C4-2B (cell line): ENCODE measurements at regions not wholly inside any gene's neighbourhood (a gene's known extent, or its start where the extent isn't known, plus 50 kb on each side); places are given as distances from the start of the nearest gene placed in this dataset.

Experiments used
- H3K27ac ChIP-seq: fragments of 450-650 bp; 2 replicates; pipeline ENCODE4 v1.5.1; 2017
- ZFX ChIP-seq: fragments of 450-650 bp; IDR thresholded peaks from 2 replicates; pipeline ENCODE4 v1.6.1; 2017
- TF ChIP-seq, protein P1 (sequence below): fragments of 450-650 bp; conservative IDR thresholded peaks from 2 replicates; pipeline ENCODE4 v1.5.1; 2017; ENCODE audit warnings: mild to moderate bottlenecking

DNA sequence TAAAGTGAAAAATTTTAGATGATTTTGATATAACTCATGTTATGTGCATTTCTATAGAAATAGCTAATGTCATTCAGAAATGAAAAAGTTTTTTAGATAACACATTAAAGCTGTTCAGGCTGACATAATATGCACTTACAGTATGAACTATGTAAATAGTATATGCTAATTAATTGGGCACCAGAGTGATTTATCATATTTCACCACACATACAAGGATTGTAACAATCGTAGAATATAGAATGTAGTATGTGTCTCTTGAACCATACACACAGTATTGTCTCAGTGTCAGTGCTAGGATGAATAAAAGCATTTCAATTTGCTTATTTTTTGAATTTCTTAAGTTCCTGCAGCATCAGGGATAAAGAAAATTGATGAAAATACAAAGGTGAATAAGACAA is 710.0 kb downstream of the OTOL1 start:
- TF ChIP-seq ZFX, result no peak
- TF ChIP-seq, protein P1, sequence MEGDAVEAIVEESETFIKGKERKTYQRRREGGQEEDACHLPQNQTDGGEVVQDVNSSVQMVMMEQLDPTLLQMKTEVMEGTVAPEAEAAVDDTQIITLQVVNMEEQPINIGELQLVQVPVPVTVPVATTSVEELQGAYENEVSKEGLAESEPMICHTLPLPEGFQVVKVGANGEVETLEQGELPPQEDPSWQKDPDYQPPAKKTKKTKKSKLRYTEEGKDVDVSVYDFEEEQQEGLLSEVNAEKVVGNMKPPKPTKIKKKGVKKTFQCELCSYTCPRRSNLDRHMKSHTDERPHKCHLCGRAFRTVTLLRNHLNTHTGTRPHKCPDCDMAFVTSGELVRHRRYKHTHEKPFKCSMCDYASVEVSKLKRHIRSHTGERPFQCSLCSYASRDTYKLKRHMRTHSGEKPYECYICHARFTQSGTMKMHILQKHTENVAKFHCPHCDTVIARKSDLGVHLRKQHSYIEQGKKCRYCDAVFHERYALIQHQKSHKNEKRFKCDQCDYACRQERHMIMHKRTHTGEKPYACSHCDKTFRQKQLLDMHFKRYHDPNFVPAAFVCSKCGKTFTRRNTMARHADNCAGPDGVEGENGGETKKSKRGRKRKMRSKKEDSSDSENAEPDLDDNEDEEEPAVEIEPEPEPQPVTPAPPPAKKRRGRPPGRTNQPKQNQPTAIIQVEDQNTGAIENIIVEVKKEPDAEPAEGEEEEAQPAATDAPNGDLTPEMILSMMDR, result no peak

DNA sequence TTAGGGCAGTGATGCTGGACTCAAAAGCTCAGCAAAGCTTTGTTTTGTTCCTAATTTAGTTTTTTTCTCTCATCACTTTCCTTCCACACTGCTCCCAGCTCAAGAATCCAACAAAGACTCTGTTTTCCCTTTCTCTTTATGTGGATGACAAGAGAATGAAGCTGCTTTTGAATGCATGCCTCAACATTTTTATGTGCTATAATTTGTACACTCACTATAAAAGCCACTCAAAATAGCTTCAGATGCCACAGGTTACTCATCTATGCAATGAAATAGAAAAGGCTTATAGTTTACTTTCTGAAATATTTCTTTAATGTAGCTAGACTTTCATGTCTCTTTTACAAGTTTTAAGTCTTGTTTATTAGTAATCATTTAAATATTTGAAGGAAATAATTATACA is 714.9 kb downstream of the OTOL1 start:
- H3K27ac ChIP-seq, result no peak overlapping the region
- no peak for TF ChIP-seq ZFX
- TF ChIP-seq, protein P1, result no peak

More for the DNA sequence above, 710.0 kb downstream of the OTOL1 start:
- no peak overlapping the region for H3K27ac ChIP-seq

DNA sequence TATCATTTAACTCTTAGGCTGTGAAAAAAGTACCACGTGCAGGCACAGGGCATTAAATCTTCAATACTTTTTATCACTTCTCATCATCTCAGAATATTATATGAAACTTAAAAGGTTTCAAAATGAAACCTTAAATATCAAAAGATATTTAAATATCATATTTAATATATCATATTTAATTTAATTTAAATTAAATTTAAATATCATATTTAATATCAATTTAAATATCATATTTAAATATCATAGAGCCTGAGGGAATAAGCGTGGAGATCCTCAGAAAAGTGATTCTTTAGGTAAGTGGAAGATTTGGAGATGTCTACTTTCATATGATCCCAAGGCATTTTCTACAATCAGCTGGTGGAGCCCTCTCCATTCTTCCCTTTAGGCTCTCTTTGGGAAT is 716.6 kb downstream of the OTOL1 start:
- no peak for TF ChIP-seq ZFX
- TF ChIP-seq, protein P1, result no peak
- H3K27ac ChIP-seq, result no peak overlapping the region

DNA sequence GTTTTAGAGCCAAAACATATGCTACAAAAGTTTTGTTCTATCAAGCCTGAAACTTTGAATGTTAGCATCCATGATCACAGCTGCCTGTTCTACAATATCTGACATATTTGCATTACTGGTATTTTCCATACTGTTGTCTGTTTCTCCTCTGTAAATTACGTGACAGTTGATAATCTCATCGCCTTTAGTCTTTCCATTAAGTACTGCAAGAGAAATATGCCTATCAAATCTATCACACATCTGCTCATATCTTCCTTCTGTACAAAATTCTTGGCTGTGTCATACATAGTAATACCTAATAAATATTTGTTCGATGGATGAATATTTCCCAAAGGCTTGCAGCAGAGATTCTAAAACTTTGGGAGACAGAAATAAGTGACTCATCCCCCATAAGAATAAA is 717.3 kb downstream of the OTOL1 start:
- TF ChIP-seq, protein P1, result no peak
- no peak for TF ChIP-seq ZFX
- H3K27ac ChIP-seq, result no peak overlapping the region

DNA sequence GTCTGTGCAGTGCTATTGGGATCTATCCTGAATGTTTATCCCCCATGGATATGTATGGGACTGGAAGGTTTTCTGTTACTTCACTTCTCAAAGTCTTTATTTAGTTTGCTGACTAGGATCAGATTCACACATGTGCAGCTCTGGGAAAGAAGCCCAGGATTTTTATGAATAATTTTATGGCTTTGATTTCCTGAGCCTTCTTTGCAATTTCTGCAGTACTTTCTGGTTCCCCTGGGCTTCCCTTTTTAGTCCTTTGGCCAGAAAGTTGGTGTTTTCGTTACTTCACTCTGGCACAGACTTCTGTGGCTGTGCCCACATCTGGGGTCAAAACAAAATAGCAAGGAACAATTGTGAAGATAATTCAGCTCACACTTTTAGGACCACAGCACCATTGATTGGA is 721.0 kb downstream of the OTOL1 start:
- no peak overlapping the region for H3K27ac ChIP-seq
- TF ChIP-seq ZFX, result no peak
- TF ChIP-seq, protein P1, result no peak

DNA sequence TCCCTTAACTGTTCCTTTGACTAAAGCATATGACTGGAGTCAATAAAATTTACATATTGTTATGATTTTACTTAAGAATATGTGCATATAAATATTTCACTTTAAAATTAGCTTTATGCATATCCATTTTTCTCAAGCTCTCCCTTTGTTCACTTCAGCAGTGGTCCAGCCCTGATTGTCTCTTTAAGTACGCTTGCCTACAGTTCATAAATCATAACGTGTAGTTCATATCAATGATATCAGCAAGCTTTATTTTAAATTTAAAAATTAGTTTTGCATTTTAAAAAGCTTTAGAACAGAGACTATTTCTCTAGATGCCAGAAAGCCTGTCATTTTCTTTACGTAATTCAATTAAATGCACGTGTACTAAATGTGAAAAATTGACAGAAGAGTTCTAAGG is 721.9 kb downstream of the OTOL1 start:
- no peak for TF ChIP-seq ZFX
- TF ChIP-seq, protein P1, result no peak
- H3K27ac ChIP-seq, result no peak overlapping the region

DNA sequence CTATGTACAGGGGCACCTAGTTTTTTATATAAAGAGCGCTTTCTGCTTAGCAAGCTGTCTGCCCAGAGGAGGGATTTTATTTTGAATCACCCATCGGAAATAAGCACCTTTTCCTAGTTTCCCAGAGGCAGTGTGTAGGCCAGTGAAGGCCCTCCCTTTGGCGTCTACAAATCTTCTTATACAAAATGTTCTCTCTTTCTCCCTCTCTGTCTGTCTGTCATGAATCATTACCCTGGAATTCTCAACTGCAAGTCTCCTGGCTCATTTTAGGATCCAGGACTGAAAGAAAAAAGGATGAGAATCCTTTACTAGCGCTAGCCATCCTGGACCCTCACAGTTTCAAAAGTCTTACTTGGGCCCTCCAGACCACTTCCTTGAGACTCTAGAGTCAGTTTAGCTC is 728.1 kb downstream of the OTOL1 start:
- TF ChIP-seq ZFX, result no peak
- TF ChIP-seq, protein P1, result no peak
- no peak overlapping the region for H3K27ac ChIP-seq
